Brain microvascular endothelial cell (primary cell): ENCODE measurements at regions not wholly inside any gene's neighbourhood (a gene's known extent, or its start where the extent isn't known, plus 50 kb on each side); places are given as distances from the start of the nearest gene placed in this dataset.

Experiments used
- DNase-seq: peaks from one replicate; pipeline ENCODE4 v3.0.0-alpha.2; 2020
- H3K27ac ChIP-seq: fragments of 250-450 bp; sonication (Bioruptor Pico); 2 replicates; pipeline ENCODE4 v1.5.1; 2020; ENCODE audit warnings: mild to moderate bottlenecking, moderate library complexity
- H3K27me3 ChIP-seq: fragments of 250-450 bp; sonication (Bioruptor Pico); replicated peaks from 2 replicates; pipeline ENCODE4 v1.5.1; 2020; ENCODE audit warnings: mild to moderate bottlenecking
- H3K36me3 ChIP-seq: fragments of 250-450 bp; sonication (Bioruptor Pico); replicated peaks from 2 replicates; pipeline ENCODE4 v1.5.1; 2020; ENCODE audit warnings: mild to moderate bottlenecking
- H3K4me3 ChIP-seq: 2 replicates; pipeline ENCODE4 v1.5.1; 2011; ENCODE audit warnings: low read depth, mild to moderate bottlenecking, control low read depth, low read length, moderate library complexity
- CTCF ChIP-seq: IDR thresholded peaks from 2 replicates; pipeline ENCODE4 v1.5.1; 2011; ENCODE audit warnings: low read depth, mild to moderate bottlenecking, moderate library complexity, low read length, control low read depth, inconsistent platforms; ENCODE audit errors: missing control alignments
- in situ Hi-C: cut with HindIII; loops from 2 replicates; pipeline ENCODE4 v1.10.0; 2017; ENCODE audit warnings: low sequenced_read_pairs, low pct_ligation_motif_present

GRCh38 chr2:7193457-7193856 lies 276.2 kb downstream of the RNF144A start:
- Histone ChIP-seq H3K36me3 (no peaks in the 10 kb centered on the region), H3K27me3 (no peaks in the 10 kb centered on the region), H3K4me3 (no peak overlapping the region), H3K27ac (no peak overlapping the region)
- no peak for TF ChIP-seq CTCF
- no peak for DNase-seq
- in situ Hi-C loops, result no loop called here

- DNase-seq, result no peak
These were observed 277.7 kb downstream of the RNF144A start for GRCh38 chr2:7194950-7195349.

GRCh38 chr2:7196883-7197282 lies 279.7 kb downstream of the RNF144A start:
- Histone ChIP-seq H3K27me3 (no peaks in the 10 kb centered on the region), H3K36me3 (no peaks in the 10 kb centered on the region), H3K4me3 (no peak overlapping the region), H3K27ac (no peak overlapping the region)
- no peak for TF ChIP-seq CTCF
- no peak for DNase-seq
- in situ Hi-C loops, result no loop called here

More at GRCh38 chr2:7194950-7195349, 277.7 kb downstream of the RNF144A start:
- Histone ChIP-seq H3K36me3 (no peaks in the 10 kb centered on the region), H3K27me3 (no peaks in the 10 kb centered on the region), H3K27ac (no peak overlapping the region), H3K4me3 (no peak overlapping the region)
- in situ Hi-C loops, result no loop called here
- no peak for TF ChIP-seq CTCF

- no peak overlapping the region for H3K4me3 ChIP-seq
- H3K27me3 ChIP-seq, result no peaks in the 10 kb centered on the region
- in situ Hi-C loops, result no loop called here
- H3K27ac ChIP-seq, result no peak overlapping the region
- DNase-seq, result no peak
- H3K36me3 ChIP-seq, result no peaks in the 10 kb centered on the region
- no peak for TF ChIP-seq CTCF
These were observed 284.6 kb downstream of the RNF144A start for GRCh38 chr2:7201851-7202250.

- H3K4me3 ChIP-seq, result no peak overlapping the region
- H3K36me3 ChIP-seq, result no peaks in the 10 kb centered on the region
- peak; percentile 92 for TF ChIP-seq CTCF
- in situ Hi-C loops, result no loop called here
- peak; percentile 62 for DNase-seq
- no peak overlapping the region for H3K27ac ChIP-seq
- no peaks in the 10 kb centered on the region for H3K27me3 ChIP-seq
These were observed 285.9 kb downstream of the RNF144A start for GRCh38 chr2:7203056-7203467.

GRCh38 chr2:7205151-7205830 lies 288.1 kb downstream of the RNF144A start:
- in situ Hi-C loops, result no loop called here
- no peak for TF ChIP-seq CTCF
- Histone ChIP-seq H3K27ac (no peak overlapping the region), H3K36me3 (no peaks in the 10 kb centered on the region), H3K4me3 (no peak overlapping the region), H3K27me3 (no peaks in the 10 kb centered on the region)
- DNase-seq, result no peak
